Raji (cell line): ENCODE measurements at regions not wholly inside any gene's neighbourhood (a gene's known extent, or its start where the extent isn't known, plus 50 kb on each side); places are given as distances from the start of the nearest gene placed in this dataset.

Source experiments
- POLR2A ChIP-seq: IDR thresholded peaks from 2 replicates; pipeline ENCODE4 v1.6.1; 2011; ENCODE audit warnings: low read depth, low read length, control low read depth; ENCODE audit not compliant: insufficient read depth

DNA sequence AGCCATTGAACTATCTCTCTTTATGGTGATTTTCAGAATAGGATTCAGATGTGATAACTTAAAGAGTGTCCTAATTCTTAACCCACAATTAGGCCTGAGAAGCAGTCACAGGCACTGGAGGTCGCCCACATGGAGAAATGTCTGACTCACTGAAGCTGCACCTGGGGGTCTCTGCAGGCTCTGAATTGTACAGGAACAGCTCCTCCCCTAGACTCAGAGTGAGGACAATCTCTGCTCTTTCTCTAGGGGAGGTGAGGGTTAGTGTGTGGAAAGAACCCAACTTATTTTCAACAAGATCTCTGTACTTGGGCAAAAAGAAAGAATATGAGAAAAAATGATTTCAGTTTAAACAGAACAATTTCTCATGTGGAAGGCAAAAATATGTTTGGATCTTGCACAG, 1124.6 kb downstream of the TMEM121 start:
- no peak for TF ChIP-seq POLR2A

- no peak for TF ChIP-seq POLR2A
These were observed 1126.1 kb downstream of the TMEM121 start for GRCh38 chr14:106652494-106652893.

- TF ChIP-seq POLR2A: no peak
These were observed 1131.1 kb downstream of the TMEM121 start for GRCh38 chr14:106657460-106657859.

- TF ChIP-seq POLR2A: no peak
These were observed 1136.7 kb downstream of the TMEM121 start for GRCh38 chr14:106662936-106663550.

GRCh38 chr14:106665814-106666213, 1139.4 kb downstream of the TMEM121 start:
- no peak for TF ChIP-seq POLR2A

DNA sequence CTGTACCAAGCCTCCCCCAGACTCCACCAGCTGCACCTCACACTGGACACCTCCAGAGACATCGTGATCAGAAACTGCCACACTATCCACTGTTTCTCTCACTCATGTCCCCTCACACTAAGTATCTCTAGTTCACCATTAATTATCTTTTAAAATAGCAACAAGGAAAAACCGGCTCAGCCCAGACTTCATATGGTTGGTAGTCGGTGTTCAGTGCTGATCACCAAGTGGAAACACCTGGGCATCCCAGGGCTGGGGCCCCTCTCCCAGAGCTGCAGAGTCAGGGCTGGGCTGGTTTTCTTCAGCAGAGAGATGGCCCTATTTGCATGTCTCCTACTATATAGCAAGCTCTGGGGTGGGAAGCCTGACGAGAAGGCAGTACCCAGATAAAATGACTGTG, 1140.0 kb downstream of the TMEM121 start:
- no peak for TF ChIP-seq POLR2A

DNA sequence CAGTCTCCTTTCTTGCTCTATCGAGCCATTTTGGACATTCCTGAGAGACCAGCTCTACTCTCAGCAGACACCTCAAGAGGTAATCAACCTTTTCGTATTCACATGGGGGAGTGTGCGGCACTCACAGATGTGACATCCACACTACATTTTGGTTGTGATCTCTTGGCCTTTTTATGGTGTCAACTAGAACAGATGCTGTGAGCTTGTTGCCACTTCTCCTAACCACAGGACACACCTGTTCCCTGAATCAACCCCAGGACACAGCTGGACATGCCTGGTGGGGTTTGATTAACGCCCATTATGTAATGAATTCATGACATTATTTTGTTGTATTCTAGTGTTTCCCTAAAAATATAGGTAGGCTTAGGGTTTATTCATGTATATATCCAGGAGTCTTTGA, 1143.6 kb downstream of the TMEM121 start:
- no peak for TF ChIP-seq POLR2A

DNA sequence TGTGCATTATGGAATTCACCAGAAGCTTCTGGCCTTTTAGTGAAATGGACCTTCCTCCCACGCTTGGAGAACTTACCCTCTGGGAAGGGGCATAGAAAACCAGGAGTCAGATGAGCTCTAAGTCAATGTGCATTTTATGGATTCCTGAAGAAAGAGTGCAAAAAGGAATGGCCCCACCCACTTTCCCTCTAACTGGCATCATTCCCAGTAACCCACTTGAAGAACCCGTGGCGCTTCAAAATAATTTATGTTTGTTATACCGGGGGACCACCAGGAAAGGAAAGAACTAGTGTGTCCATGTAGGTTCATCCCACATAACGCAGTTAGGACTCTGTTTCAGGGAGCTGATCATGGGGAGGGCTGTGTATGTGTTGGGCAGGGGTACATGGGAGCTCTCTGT, 1153.4 kb downstream of the TMEM121 start:
- TF ChIP-seq POLR2A: no peak

DNA sequence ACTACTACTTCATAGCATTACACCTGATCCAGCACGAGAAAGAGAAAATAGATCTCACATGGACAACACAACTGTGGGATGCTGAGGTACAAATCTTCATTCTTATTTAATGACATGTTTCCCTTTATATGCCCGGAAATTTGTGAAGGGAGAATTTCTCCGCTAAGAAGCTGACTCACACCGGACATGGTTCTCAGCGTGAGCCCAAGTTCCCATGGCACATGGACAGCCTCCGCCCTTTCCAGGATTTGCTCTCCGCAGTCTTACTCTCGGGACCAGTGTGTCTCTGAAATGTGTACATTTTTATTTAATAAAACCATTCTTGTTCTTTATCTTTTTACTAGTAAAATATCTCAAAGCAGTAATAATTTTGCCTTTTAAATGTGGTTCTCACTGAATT, 1154.8 kb downstream of the TMEM121 start:
- no peak for TF ChIP-seq POLR2A

GRCh38 chr14:106681568-106681967, 1155.2 kb downstream of the TMEM121 start:
- no peak for TF ChIP-seq POLR2A

DNA sequence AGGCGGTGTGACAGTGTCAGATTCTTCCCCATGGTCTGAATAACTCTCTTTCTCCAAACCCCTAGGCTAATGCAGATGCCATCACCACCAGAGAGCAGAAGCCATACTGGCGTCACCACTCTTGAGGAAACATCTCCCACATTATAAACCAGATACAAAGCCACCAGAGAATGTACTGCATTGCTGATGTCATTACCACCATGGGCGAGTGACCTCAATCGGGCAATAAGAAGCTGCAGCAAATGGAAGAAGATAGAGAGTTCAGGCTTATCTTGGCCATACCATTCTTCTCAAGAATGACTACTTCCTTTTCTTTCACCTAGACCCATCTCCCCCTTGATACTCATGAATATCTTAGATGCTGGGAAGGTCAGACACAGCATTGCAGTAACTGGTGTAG, 1157.2 kb downstream of the TMEM121 start:
- no peak for TF ChIP-seq POLR2A

- no peak for TF ChIP-seq POLR2A
These were observed 1160.2 kb downstream of the TMEM121 start for GRCh38 chr14:106686533-106686932.

DNA sequence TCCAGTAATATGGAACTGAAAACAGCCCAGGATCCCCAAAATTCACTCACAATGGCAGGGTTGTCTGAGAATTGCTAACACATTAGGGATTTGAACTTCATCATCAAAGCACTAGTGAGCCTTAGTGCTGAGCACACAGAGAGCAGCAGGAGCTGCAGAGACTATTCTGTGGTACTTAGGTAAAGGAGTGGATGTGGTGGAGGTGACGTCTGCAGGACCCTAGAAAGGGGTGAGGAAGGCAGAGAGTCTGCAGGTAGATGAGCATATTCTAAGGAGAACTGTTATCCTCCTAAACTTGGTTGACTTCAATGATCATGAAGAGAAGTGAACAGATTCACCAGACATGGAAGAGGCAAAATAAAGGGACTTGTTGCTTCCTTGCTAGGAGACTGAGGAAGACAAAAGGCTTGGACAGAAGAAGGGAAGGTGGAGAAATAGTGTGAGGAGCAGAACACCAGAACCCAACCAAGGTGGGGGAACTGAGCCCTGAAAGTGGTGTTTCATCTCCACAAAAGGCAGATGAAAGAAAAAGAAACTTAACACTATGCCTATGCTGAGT, 1164.0 kb downstream of the TMEM121 start:
- no peak for TF ChIP-seq POLR2A

GRCh38 chr14:106691601-106692291, 1165.4 kb downstream of the TMEM121 start:
- no peak for TF ChIP-seq POLR2A

GRCh38 chr14:106694638-106695393, 1168.4 kb downstream of the TMEM121 start:
- no peak for TF ChIP-seq POLR2A
